AG04449 (cell line): ENCODE measurements at regions not wholly inside any gene's neighbourhood (a gene's known extent, or its start where the extent isn't known, plus 50 kb on each side); places are given as distances from the start of the nearest gene placed in this dataset.
"Not testable (repeated sequence)": the region's sequence is repeated elsewhere in the genome, so short reads cannot be mapped to it uniquely, and the experiment has no call there.

Experiments
- CTCF ChIA-PET: fragments of 350-600 bp; formaldehyde crosslinking; extraction: SDS; loops from one replicate; lab custom pipeline; 2021; ENCODE audit warnings: antibody characterized with exemption; lab: Yijun Ruan, JAX
- POLR2A ChIA-PET: fragments of 400-600, 350-600 bp; formaldehyde crosslinking; extraction: SDS; loops from one replicate; lab custom pipeline; 2020; ENCODE audit warnings: antibody characterized with exemption, inconsistent platforms; lab: Yijun Ruan, JAX
- DNase-seq: peaks from one replicate; pipeline ENCODE4 v3.0.0-alpha.2; 2010; ENCODE audit warnings: low read depth, low spot score
- H3K4me3 ChIP-seq: 2 replicates; pipeline ENCODE4 v1.5.1; 2011; ENCODE audit warnings: low read depth, mild to moderate bottlenecking, control low read depth, low read length
- CTCF ChIP-seq: IDR thresholded peaks from one replicate; pipeline ENCODE4 v1.5.1; 2011; ENCODE audit warnings: mild to moderate bottlenecking, moderate library complexity, low read length, control low read depth, inconsistent platforms; ENCODE audit not compliant: insufficient read depth; ENCODE audit errors: missing control alignments

DNA sequence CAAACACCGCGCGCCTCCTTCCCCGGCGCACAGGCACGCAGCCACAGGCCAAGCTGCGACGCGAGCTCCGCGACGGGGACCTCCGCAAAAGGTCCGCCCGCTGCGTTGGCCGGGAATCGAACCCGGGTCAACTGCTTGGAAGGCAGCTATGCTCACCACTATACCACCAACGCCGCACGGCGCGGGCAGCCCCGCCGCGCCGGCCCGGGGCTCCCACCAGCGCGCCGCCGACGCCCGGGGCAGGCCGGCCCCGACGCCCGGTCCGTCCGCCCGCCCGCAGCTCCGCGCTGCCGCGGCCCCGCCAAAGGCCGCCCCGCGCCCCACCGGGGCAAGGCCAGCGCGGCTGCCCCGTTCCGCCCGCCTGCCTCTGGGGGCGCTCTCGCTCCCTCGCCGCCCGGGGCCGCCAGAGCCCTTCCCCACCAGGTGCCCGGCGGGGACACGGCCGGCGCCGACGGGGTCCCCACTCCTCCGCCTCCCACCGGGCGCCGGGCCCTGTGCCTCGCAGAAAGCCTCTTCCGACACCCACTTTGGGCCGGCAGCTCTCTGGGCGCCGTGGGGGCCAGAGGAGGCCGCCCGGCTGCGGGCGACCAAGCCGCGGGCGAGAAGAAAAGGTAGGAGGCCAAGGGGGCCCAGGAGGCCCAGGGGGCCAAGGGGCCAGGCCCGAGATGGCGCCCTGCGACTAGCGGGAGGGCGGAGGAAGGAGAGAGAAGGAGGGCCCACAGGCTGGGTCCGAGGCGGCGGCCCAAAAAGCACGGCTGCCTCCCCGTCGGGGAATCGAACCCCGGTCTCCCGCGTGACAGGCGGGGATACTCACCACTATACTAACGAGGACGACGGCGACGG lies 50.2 kb upstream of the FCGR2A start:
- CTCF ChIA-PET, H3K4me3 ChIP-seq, DNase-seq, POLR2A ChIA-PET: not testable (repeated sequence)

DNA sequence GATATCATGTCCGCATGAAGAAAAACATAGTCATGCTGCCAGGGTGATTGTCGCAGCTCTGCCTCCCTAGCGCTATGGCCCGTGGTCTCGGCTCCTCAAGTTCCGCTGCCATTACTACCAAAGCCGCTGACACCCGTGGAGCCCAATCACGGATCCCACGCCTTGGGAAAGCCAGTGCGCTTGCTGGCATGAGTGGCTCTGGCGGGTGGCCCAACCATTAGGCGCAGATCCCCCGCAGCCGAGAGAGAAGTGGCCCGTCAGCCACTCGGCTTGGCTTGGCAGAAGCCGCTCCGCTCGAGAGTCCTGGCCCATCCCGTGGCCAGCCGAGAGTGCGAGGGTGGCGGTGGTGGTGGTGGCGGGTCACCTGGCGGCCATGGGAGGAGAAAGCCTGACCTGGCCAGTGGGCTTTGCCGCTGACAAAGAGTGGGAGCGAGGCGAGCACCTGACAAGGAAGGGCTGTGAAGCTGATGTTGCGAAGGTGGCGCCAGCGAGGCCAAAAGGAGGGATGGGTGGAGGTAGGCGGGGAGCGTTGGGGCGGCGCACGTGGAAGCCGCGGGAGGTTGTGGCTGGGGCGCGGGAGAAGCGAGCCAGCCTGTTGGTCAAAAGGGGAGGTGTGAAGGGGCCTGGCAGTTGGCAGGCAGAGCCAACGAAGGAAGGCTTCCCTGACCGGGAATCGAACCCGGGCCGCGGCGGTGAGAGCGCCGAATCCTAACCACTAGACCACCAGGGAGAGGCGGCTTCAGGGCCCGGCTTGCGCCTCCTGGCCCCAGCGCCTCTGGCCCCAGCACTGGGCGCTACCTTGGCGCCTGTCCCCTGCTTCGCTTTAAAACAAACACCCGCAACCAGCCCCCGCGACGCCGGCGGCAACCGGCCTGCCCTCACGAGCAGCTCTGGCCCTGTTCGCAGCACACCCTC lies 51.0 kb upstream of the FCGR2A start:
- CTCF ChIA-PET, H3K4me3 ChIP-seq, DNase-seq, POLR2A ChIA-PET: not testable (repeated sequence)

GRCh38 chr1:161451698-161452348 lies 53.4 kb upstream of the FCGR2A start:
- POLR2A ChIA-PET, H3K4me3 ChIP-seq, DNase-seq, CTCF ChIA-PET: not testable (repeated sequence)

DNA sequence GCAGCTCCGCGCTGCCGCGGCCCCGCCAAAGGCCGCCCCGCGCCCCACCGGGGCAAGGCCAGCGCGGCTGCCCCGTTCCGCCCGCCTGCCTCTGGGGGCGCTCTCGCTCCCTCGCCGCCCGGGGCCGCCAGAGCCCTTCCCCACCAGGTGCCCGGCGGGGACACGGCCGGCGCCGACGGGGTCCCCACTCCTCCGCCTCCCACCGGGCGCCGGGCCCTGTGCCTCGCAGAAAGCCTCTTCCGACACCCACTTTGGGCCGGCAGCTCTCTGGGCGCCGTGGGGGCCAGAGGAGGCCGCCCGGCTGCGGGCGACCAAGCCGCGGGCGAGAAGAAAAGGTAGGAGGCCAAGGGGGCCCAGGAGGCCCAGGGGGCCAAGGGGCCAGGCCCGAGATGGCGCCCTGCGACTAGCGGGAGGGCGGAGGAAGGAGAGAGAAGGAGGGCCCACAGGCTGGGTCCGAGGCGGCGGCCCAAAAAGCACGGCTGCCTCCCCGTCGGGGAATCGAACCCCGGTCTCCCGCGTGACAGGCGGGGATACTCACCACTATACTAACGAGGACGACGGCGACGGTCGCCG lies 57.4 kb upstream of the FCGR2A start:
- DNase-seq, H3K4me3 ChIP-seq, POLR2A ChIA-PET, CTCF ChIA-PET: not testable (repeated sequence)

DNA sequence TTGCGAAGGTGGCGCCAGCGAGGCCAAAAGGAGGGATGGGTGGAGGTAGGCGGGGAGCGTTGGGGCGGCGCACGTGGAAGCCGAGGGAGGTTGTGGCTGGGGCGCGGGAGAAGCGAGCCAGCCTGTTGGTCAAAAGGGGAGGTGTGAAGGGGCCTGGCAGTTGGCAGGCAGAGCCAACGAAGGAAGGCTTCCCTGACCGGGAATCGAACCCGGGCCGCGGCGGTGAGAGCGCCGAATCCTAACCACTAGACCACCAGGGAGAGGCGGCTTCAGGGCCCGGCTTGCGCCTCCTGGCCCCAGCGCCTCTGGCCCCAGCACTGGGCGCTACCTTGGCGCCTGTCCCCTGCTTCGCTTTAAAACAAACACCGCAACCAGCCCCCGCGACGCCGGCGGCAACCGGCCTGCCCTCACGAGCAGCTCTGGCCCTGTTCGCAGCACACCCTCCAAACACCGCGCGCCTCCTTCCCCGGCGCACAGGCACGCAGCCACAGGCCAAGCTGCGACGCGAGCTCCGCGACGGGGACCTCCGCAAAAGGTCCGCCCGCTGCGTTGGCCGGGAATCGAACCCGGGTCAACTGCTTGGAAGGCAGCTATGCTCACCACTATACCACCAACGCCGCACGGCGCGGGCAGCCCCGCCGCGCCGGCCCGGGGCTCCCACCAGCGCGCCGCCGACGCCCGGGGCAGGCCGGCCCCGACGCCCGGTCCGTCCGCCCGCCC lies 58.1 kb upstream of the FCGR2A start:
- DNase-seq, CTCF ChIA-PET: not testable (repeated sequence)

GRCh38 chr1:161444725-161445124 lies 60.5 kb upstream of the FCGR2A start:
- H3K4me3 ChIP-seq, DNase-seq, POLR2A ChIA-PET, CTCF ChIA-PET: not testable (repeated sequence)

More for the DNA sequence above, 58.1 kb upstream of the FCGR2A start:
- POLR2A ChIA-PET, H3K4me3 ChIP-seq: not testable (repeated sequence)

- POLR2A ChIA-PET, H3K4me3 ChIP-seq, DNase-seq, CTCF ChIA-PET: not testable (repeated sequence)
These were observed 61.0 kb upstream of the FCGR2A start for GRCh38 chr1:161444255-161444654.

DNA sequence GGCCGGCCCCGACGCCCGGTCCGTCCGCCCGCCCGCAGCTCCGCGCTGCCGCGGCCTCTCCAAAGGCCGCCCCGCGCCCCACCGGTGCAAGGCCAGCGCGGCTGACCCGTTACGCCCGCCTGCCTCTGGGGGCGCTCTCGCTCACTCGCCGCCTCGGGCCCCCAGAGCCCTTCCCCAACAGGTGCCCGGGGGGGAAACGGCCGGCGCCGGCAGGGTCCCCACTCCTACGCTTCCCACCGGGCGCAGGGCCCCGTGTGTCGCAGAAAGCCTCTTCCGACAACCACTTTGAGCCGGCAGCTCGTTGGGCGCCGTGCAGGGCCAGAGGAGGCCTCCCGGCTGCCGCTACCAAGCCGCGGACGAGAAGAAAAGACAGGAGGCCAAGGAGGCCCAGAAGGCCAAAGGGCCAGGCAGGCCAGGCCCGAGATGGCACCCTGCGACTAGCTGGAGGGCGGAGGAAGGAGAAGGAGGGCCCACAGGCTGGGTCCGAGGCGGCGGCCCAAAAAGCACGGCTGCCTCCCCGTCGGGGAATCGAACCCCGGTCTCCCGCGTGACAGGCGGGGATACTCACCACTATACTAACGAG lies 64.9 kb upstream of the FCGR2A start:
- CTCF ChIA-PET: interaction anchor here (0.6 to 3.5 kb wide), 6 partner anchors 12 to 53 kb away, joined by 3 to 42 read pairs (median 3); no protein-coding TSS in a partner anchor
- POLR2A ChIA-PET: no interaction called here
- no peak for DNase-seq
- peak overlapping the region; percentile 59 for H3K4me3 ChIP-seq
- TF ChIP-seq CTCF: peak; percentile 88
